ENCODE measurements at regions not wholly inside any gene's neighbourhood (a gene's known extent, or its start where the extent isn't known, plus 50 kb on each side); places are given as distances from the start of the nearest gene placed in this dataset.
"Not testable (repeated sequence)": the region's sequence is repeated elsewhere in the genome, so short reads cannot be mapped to it uniquely, and the experiment has no call there.

DNA sequence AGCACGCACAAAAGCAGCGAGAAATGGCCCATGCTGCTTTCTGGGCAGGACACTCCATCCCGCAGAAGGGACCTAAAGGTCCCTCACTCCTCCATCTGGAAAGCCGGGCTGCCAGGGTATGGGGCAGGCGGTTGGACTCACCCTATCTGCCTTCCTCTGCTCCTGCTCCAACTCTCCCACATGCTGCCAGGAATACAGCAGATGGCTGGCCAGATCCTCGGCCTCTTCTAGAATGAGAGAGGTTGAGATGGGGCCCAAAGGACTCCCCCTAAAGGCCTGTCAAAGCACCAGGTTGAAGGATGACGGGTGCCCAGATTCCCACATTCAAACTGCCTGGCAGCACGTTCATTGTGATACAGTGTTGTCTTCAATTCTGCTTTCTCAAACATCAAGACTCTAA, 85.1 kb upstream of the C2CD4B start:
- Histone ChIP-seq H3K4me1 (ENCODE audit: control insufficient read depth, insufficient read depth, low read length) (no peaks in the 10 kb centered on the region), H3K9me3 (ENCODE audit: control insufficient read depth, low read length) (no peaks in the 10 kb centered on the region), H3K27me3 (ENCODE audit: control insufficient read depth, insufficient read depth) (no peaks in the 10 kb centered on the region), H3K4me3 (ENCODE audit: low read length) (no peak overlapping the region), H3K27ac (ENCODE audit: low read length) (no peak overlapping the region)
- WGBS = 82% methylated on average over 8 of the region's 8 CpGs
- intact Hi-C loops (cut with DNase I) = no loop called here
- ATAC-seq = no peak
- no peak for DNase-seq

DNA sequence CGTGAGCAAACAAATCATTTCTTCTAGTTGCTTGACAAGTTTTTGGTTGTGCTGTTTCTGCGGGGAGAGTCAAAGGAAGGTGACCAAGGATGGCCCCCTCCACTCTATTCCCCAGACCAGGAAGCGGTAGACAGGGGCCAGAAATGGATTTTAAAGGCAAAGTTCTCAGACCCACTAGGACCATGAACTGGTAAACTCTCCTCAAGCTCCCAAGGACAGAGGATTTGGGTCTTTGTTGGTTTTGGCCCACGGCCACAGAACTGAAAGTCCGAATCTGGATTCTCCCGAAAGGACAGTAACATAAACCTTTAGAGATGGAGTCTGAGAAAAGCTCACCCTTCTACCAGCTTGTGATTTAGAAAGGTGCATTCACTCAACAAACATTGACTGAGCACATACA, 85.9 kb upstream of the C2CD4B start:
- intact Hi-C loops (cut with DNase I) = no loop called here
- ATAC-seq = no peak
- Histone ChIP-seq H3K9me3 (ENCODE audit: control insufficient read depth, low read length) (no peaks in the 10 kb centered on the region), H3K27me3 (ENCODE audit: control insufficient read depth, insufficient read depth) (no peaks in the 10 kb centered on the region), H3K4me3 (ENCODE audit: low read length) (no peak overlapping the region), H3K27ac (ENCODE audit: low read length) (no peak overlapping the region), H3K4me1 (ENCODE audit: control insufficient read depth, insufficient read depth, low read length) (no peaks in the 10 kb centered on the region)
- WGBS = 78% methylated on average over 6 of the region's 6 CpGs
- DNase-seq = no peak

DNA sequence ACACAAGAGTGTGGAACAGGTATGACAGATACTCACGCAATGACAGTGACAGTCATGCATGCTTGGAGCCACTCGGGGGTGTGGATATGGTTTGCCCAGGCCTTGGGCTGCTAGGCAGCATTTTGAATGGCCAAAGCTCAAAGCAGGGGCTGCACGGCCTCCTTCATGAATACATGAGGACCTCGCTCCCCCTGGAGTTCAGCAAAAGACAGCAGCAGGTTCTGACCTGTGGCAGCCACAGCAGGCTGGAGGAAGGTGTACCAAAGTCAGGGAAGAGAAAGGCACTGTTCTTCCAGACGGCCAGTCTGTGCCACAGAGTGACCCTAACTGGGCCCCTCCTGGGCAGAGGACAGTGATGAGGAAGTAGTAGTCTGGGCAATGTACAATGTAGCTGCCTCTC, 88.2 kb upstream of the C2CD4B start:
- 81% methylated on average over 5 of the region's 5 CpGs for WGBS
- Histone ChIP-seq H3K4me1 (ENCODE audit: control insufficient read depth, insufficient read depth, low read length) (no peaks in the 10 kb centered on the region), H3K27me3 (ENCODE audit: control insufficient read depth, insufficient read depth) (no peaks in the 10 kb centered on the region), H3K4me3 (ENCODE audit: low read length) (no peak overlapping the region), H3K27ac (ENCODE audit: low read length) (no peak overlapping the region), H3K9me3 (ENCODE audit: control insufficient read depth, low read length) (no peaks in the 10 kb centered on the region)
- no peak for ATAC-seq
- DNase-seq = no peak
- intact Hi-C loops (cut with DNase I) = no loop called here

DNA sequence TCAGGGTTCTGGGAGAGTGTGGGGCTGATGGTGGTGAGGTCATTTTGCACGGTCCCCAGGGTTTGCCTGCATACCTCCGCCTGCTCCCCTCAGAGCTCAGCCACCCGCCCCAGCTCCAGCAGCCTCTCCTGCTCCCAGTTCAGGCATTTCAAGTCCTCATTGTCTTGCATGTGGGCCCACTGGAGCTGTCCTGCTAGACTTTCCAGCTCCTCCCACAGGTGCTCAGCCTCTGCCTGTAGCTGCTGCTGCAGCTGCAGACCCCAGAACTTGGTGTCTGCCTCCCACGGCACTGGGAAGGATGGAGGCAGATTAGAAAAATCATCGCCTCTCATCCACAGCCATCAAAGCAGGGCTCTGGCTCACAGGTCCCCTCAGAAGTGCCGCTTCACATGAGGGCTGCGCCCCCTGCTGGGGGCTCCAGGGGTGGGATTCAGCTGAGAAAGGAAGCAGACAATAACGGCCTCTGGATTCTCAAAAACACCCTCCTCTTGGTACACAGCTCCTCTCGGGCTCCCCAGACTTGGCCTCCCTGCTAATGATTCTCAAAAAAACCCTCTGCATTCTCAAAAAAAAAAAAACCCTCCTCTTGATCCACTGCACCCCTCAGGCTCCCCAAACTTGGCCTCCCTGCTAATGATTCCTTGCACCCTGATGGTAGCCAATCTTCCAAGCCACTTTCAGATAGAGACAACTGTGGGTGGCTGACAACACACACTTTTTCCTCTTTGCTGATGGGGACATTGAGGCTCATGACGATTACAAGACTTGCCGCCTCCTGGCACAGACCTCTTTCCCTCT, 89.3 kb upstream of the C2CD4B start:
- ATAC-seq (peak; percentile 67 to 83), DNase-seq (peak; percentile 70 to 90 (median 88))
- intact Hi-C loops (cut with DNase I) = no loop called here
- no peak overlapping the region for H3K27ac ChIP-seq (ENCODE audit: low read length)
- WGBS = 36% methylated on average over 11 of the region's 11 CpGs
- no peaks in the 10 kb centered on the region for H3K27me3 ChIP-seq (ENCODE audit: control insufficient read depth, insufficient read depth)
- H3K4me1 ChIP-seq (ENCODE audit: control insufficient read depth, insufficient read depth, low read length) = no peaks in the 10 kb centered on the region
- H3K9me3 ChIP-seq (ENCODE audit: control insufficient read depth, low read length) = no peaks in the 10 kb centered on the region
- H3K4me3 ChIP-seq (ENCODE audit: low read length) = no peak overlapping the region

GRCh38 chr15:62256430-62256829, 91.3 kb upstream of the C2CD4B start:
- WGBS = 63% methylated on average over 2 of the region's 2 CpGs
- H3K9me3 ChIP-seq (ENCODE audit: control insufficient read depth, low read length); H3K27ac ChIP-seq (ENCODE audit: low read length): not testable (repeated sequence)

GRCh38 chr15:62257996-62258521, 93.0 kb upstream of the C2CD4B start:
- DNase-seq (no peak), ATAC-seq (no peak)
- WGBS = 92% methylated on average over 5 of the region's 5 CpGs
- no peak overlapping the region for H3K27ac ChIP-seq (ENCODE audit: low read length)
- H3K9me3 ChIP-seq (ENCODE audit: control insufficient read depth, low read length) = peaks cover 2% of the 10 kb centered on the region
- intact Hi-C loops (cut with DNase I) = no loop called here
- H3K27me3 ChIP-seq (ENCODE audit: control insufficient read depth, insufficient read depth) = no peaks in the 10 kb centered on the region
- no peaks in the 10 kb centered on the region for H3K4me1 ChIP-seq (ENCODE audit: control insufficient read depth, insufficient read depth, low read length)
- no peak overlapping the region for H3K4me3 ChIP-seq (ENCODE audit: low read length)

More at GRCh38 chr15:62256430-62256829, 91.3 kb upstream of the C2CD4B start:
- H3K4me3 ChIP-seq (ENCODE audit: low read length); intact Hi-C loops (cut with DNase I); H3K4me1 ChIP-seq (ENCODE audit: control insufficient read depth, insufficient read depth, low read length); DNase-seq; ATAC-seq; H3K27me3 ChIP-seq (ENCODE audit: control insufficient read depth, insufficient read depth): not testable (repeated sequence)

DNA sequence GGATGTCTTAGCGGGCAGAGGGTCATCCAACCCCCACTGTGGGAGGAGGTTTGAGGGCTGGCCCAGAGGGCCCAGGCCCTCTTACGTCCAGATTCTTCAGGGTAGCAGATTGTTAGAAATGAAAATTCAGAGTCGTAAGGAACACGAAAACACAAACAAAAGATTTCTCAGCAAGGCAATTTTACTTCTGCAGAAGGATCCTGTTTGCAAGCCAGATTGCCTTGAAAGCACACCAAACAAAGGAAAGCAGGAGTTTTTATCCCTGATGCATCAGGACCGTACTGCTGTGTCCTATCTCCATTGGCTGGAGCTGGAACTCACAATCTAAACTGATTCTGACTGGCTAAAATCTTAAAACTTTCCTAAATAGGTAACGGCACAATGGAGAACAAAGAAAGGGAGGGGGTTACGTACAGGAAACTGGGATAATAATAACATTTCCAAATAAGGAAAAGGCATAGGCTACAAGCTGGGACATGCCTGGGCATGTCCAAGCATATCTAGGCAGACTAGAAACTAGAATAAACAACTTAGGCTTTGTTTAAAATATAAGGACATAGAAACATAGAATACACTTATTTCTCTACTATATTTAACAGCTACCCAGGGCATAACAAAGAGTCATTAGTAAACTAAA, 97.3 kb upstream of the C2CD4B start:
- 87% methylated on average over 7 of the region's 7 CpGs for WGBS
- Histone ChIP-seq H3K4me3 (ENCODE audit: low read length) (no peak overlapping the region), H3K9me3 (ENCODE audit: control insufficient read depth, low read length) (peaks cover 2% of the 10 kb centered on the region), H3K27ac (ENCODE audit: low read length) (no peak overlapping the region), H3K4me1 (ENCODE audit: control insufficient read depth, insufficient read depth, low read length) (no peaks in the 10 kb centered on the region), H3K27me3 (ENCODE audit: control insufficient read depth, insufficient read depth) (no peaks in the 10 kb centered on the region)
- DNase-seq (no peak), ATAC-seq (no peak)
- intact Hi-C loops (cut with DNase I) = no loop called here

DNA sequence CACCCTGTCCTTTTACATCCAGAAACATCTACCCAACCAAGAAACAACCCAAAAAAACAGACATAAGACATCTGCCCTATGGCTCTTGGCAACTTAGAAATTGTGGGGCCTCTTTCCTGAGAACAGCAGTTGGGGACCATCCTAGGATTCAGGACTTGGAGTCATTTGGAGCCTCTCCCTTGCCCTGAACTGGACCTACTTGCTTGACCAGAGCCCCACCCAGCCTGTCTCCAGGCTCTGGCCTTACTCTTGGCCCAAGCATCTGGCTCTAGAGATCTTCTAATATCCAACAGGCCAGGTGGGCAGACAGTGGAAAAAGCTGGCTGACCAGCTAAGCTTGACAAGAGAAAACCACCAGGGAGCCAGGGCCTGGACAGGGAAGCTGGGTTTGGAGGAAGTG, 99.1 kb upstream of the C2CD4B start:
- DNase-seq = no peak
- H3K9me3 ChIP-seq (ENCODE audit: control insufficient read depth, low read length) = peaks cover 4% of the 10 kb centered on the region
- no peak overlapping the region for H3K4me3 ChIP-seq (ENCODE audit: low read length)
- no peak for ATAC-seq
- H3K27me3 ChIP-seq (ENCODE audit: control insufficient read depth, insufficient read depth) = no peaks in the 10 kb centered on the region
- intact Hi-C loops (cut with DNase I) = no loop called here
- H3K4me1 ChIP-seq (ENCODE audit: control insufficient read depth, insufficient read depth, low read length) = no peaks in the 10 kb centered on the region
- no peak overlapping the region for H3K27ac ChIP-seq (ENCODE audit: low read length)

- intact Hi-C loops (cut with DNase I) = no loop called here
- Histone ChIP-seq H3K4me1 (ENCODE audit: control insufficient read depth, insufficient read depth, low read length) (no peaks in the 10 kb centered on the region), H3K4me3 (ENCODE audit: low read length) (no peak overlapping the region), H3K27ac (ENCODE audit: low read length) (no peak overlapping the region), H3K9me3 (ENCODE audit: control insufficient read depth, low read length) (peaks cover 15% of the 10 kb centered on the region), H3K27me3 (ENCODE audit: control insufficient read depth, insufficient read depth) (no peaks in the 10 kb centered on the region)
- WGBS = 90% methylated on average over 5 of the region's 5 CpGs
- ATAC-seq (no peak), DNase-seq (no peak)
Measured at GRCh38 chr15:62269504-62269903, 104.4 kb upstream of the C2CD4B start.

DNA sequence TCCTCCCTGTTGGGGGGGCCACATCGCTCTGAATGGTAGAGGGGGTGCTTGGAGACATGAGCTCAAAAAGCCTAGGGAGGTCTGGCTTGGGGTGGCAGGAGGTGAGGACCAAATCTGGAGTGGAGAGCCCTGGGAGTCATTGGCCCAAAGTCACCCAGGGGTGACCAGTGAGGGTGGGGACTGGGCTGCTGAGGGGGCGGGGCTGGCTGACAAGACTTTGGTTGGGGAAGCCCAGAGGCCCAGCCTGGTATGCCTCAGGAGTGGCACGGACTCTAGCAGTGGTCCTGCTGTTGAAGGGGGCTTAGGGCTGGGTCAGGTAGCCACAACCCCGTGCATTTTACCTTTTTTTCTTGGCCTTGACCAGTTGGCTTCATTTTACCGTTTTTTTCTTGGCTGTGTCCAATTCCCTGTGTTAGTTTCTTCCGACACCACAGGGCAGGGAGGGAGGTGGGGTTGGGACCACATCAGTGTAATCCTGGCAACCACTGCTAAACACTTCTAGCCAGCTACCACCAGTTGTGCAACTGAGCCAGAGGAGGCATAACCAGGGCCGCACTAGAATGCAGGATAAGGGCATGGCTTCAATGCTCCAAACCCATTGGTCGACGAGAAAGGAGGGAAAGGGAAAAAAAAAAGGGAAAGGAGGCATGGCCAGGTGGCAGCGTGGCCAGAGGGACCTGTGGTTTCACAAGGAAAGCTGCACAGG, 105.3 kb upstream of the C2CD4B start:
- ATAC-seq (peak in 1 of 2 donors; percentile 33), DNase-seq (no peak)
- intact Hi-C loops (cut with DNase I) = no loop called here
- no peaks in the 10 kb centered on the region for H3K27me3 ChIP-seq (ENCODE audit: control insufficient read depth, insufficient read depth)
- H3K27ac ChIP-seq (ENCODE audit: low read length) = no peak overlapping the region
- 87% methylated on average over 10 of the region's 10 CpGs for WGBS
- no peaks in the 10 kb centered on the region for H3K4me1 ChIP-seq (ENCODE audit: control insufficient read depth, insufficient read depth, low read length)
- H3K9me3 ChIP-seq (ENCODE audit: control insufficient read depth, low read length) = peaks cover 15% of the 10 kb centered on the region
- H3K4me3 ChIP-seq (ENCODE audit: low read length) = no peak overlapping the region

DNA sequence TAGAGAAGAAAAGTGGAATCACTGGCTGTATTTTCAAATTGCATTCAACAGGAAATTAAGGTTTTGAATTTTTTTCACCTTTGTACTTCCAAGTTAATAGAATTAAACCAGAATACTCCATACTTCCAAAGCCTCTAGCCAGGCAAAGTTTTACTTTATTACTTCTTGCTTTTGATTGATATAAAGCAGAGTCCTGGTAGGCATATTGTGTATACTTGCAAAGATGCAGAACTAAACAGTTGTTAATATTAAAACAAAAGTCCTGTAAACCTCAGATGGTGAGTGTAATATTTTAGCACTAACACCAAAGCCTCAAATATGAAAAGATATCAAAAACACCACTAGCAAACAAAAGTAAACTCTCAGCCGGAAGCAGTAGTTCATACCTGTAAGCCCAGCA, 107.2 kb upstream of the C2CD4B start:
- H3K9me3 ChIP-seq (ENCODE audit: control insufficient read depth, low read length) = peaks cover 15% of the 10 kb centered on the region
- WGBS = 93% methylated on average over 1 of the region's 1 CpG
- DNase-seq (no peak), ATAC-seq (no peak)
- H3K27ac ChIP-seq (ENCODE audit: low read length) = no peak overlapping the region
- no peak overlapping the region for H3K4me3 ChIP-seq (ENCODE audit: low read length)
- no peaks in the 10 kb centered on the region for H3K4me1 ChIP-seq (ENCODE audit: control insufficient read depth, insufficient read depth, low read length)
- no peaks in the 10 kb centered on the region for H3K27me3 ChIP-seq (ENCODE audit: control insufficient read depth, insufficient read depth)
- intact Hi-C loops (cut with DNase I) = no loop called here
